NB4 (cell line): ENCODE measurements at regions not wholly inside any gene's neighbourhood (a gene's known extent, or its start where the extent isn't known, plus 50 kb on each side); places are given as distances from the start of the nearest gene placed in this dataset.

Experiments used
- CTCF ChIP-seq: IDR thresholded peaks from one replicate; pipeline ENCODE4 v1.5.1; 2012; ENCODE audit warnings: low read depth, low read length
- MAX ChIP-seq: IDR thresholded peaks from 2 replicates; pipeline ENCODE4 v1.6.1; 2011; ENCODE audit warnings: low read depth, low read length
- MYC ChIP-seq: IDR thresholded peaks from 2 replicates; pipeline ENCODE4 v1.6.1; 2011; ENCODE audit warnings: low read depth, low read length
- POLR2A ChIP-seq: IDR thresholded peaks from 2 replicates; pipeline ENCODE4 v1.6.1; 2011; ENCODE audit warnings: mild to moderate bottlenecking; ENCODE audit not compliant: insufficient read length; ENCODE audit errors: extremely low read depth

- TF ChIP-seq MAX (no peak), POLR2A (no peak), CTCF (no peak), MYC (no peak)
These were observed 54.6 kb upstream of the BOLA1 start for GRCh38 chr1:149844650-149845255.
